ENCODE measurements at regions not wholly inside any gene's neighbourhood (a gene's known extent, or its start where the extent isn't known, plus 50 kb on each side); places are given as distances from the start of the nearest gene placed in this dataset.
A peak's percentile ranks its signal among the peaks of the same experiment; 100 is the strongest.

DNA sequence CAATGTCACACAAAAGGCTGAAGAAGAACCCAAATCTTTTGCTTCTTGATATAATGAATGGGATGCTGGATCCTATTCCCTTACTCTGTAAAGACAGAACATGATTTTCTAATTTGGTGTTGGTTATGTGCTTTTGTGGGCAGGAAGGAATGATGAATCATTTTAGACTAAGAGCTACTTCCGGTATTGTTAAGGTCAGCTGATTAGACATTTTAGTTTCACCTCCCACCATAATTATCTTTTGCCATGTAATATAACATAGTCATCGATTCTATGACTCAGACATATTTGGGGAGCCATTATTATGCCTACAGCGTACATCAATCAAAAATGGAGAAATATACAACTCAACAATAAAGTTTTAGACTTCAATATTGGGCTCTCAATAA lies 265.3 kb downstream of the ZNF674 start:
- H3K4me3 ChIP-seq (ENCODE audit: control insufficient read depth in 2 of 3, extremely low read depth in 1 of 3, insufficient read depth in 2 of 3, low read depth in 1 of 3, low read length in 3 of 3), result no peak overlapping the region
- dilution Hi-C loops (cut with MboI; ENCODE audit: extremely low pct_ligation_motif_present, low sequenced_read_pairs), result no loop called here

DNA sequence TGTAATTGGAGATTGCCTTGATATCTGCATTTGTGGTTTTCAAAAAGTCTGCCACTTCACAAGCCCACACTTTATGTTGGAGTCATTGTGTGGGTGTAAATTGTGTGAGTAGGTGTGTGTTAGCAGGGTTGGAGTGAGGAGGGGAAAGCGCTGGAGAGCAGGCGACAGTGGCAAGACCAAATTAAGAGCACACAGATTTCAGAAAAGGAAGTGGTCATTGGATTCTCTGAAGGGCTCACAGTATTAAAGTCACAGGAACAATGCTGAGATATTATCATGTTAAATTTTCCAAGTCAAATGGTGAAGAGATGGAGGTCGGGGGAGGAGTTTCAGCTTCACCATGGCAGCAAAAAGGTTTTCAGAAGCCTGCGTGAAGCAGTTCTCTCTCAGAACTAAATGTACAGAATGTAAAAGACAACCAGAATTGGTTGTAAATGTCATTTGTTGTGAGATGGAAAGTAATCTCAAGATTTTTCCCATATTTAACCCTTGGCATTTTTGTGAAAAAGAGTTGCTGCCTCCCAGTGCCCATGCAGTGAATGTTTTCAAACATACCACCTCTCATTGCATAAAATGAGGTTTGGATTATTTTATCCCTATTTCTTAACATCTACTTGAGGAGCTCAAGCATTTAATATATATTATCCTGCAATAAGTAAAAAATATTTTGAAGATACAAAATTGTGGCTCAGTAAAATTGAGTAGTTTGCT lies 265.9 kb downstream of the ZNF674 start:
- H3K27me3 ChIP-seq (ENCODE audit: control insufficient read depth, extremely low read depth, insufficient read depth, low read length), result no peaks in the 10 kb centered on the region

More for the DNA sequence above, 265.3 kb downstream of the ZNF674 start:
- Histone ChIP-seq H3K36me3 (ENCODE audit: control insufficient read depth in 2 of 2, extremely low read depth in 1 of 2, insufficient read depth in 2 of 2, low read length in 2 of 2) (no peaks in the 10 kb centered on the region), H3K27me3 (ENCODE audit: control insufficient read depth, extremely low read depth, insufficient read depth, low read length) (no peaks in the 10 kb centered on the region), H2AFZ (ENCODE audit: control insufficient read depth, low read length) (no peak overlapping the region), H3K4me1 (ENCODE audit: control insufficient read depth, extremely low read depth, insufficient read depth, low read length) (peaks cover 11% of the 10 kb centered on the region), H3K4me2 (ENCODE audit: control insufficient read depth, extremely low read depth, insufficient read depth, low read depth, low read length) (peak overlapping the region; percentile 30), H3K27ac (ENCODE audit: control insufficient read depth, insufficient read depth, low read length) (peak overlapping the region; percentile 51), H3K9me3 (ENCODE audit: control insufficient read depth, low read depth, low read length) (no peaks in the 10 kb centered on the region), H3K9me1 (ENCODE audit: control insufficient read depth, extremely low read depth, insufficient read depth, low read length) (no peaks in the 10 kb centered on the region), H3K9ac (ENCODE audit: control insufficient read depth, extremely low read depth, insufficient read depth, low read length) (no peak overlapping the region), H3K79me2 (ENCODE audit: control insufficient read depth, insufficient read depth, low read length) (no peaks in the 10 kb centered on the region), H4K20me1 (ENCODE audit: control insufficient read depth, extremely low read depth, insufficient read depth, low read length) (no peaks in the 10 kb centered on the region)
- TF ChIP-seq CTCF (optimal IDR thresholded peaks at IDR 0.05 in 1 of 3, IDR thresholded peaks at IDR 0.05 in 1 of 3, conservative IDR thresholded peaks at IDR 0.05 in 1 of 3; ENCODE audit: extremely low read depth in 1 of 3, insufficient read depth in 2 of 3, low read length in 3 of 3) (no peak), EZH2 (IDR thresholded peaks at IDR 0.05; ENCODE audit: low read length) (no peak)
- DNase-seq (ENCODE audit: low read depth, low spot score) (no peak), FAIRE-seq (peak; percentile 65)

GRCh38 chrX:46278572-46278971 lies 266.6 kb downstream of the ZNF674 start:
- H3K9ac ChIP-seq (ENCODE audit: control insufficient read depth, extremely low read depth, insufficient read depth, low read length), result no peak overlapping the region
- H2AFZ ChIP-seq (ENCODE audit: control insufficient read depth, low read length), result no peak overlapping the region
- no peaks in the 10 kb centered on the region for H3K27me3 ChIP-seq (ENCODE audit: control insufficient read depth, extremely low read depth, insufficient read depth, low read length)
- H4K20me1 ChIP-seq (ENCODE audit: control insufficient read depth, extremely low read depth, insufficient read depth, low read length), result no peaks in the 10 kb centered on the region
- H3K27ac ChIP-seq (ENCODE audit: control insufficient read depth, insufficient read depth, low read length), result no peak overlapping the region
- no peak overlapping the region for H3K4me2 ChIP-seq (ENCODE audit: control insufficient read depth, extremely low read depth, insufficient read depth, low read depth, low read length)
- DNase-seq (ENCODE audit: low read depth, low spot score) (no peak), FAIRE-seq (no peak)
- H3K4me1 ChIP-seq (ENCODE audit: control insufficient read depth, extremely low read depth, insufficient read depth, low read length), result peaks cover 11% of the 10 kb centered on the region
- TF ChIP-seq CTCF (optimal IDR thresholded peaks at IDR 0.05 in 1 of 3, IDR thresholded peaks at IDR 0.05 in 1 of 3, conservative IDR thresholded peaks at IDR 0.05 in 1 of 3; ENCODE audit: extremely low read depth in 1 of 3, insufficient read depth in 2 of 3, low read length in 3 of 3), result no peak
- no peak for TF ChIP-seq EZH2 (IDR thresholded peaks at IDR 0.05; ENCODE audit: low read length)
- H3K4me3 ChIP-seq (ENCODE audit: control insufficient read depth in 2 of 3, extremely low read depth in 1 of 3, insufficient read depth in 2 of 3, low read depth in 1 of 3, low read length in 3 of 3), result no peak overlapping the region
- H3K36me3 ChIP-seq (ENCODE audit: control insufficient read depth in 2 of 2, extremely low read depth in 1 of 2, insufficient read depth in 2 of 2, low read length in 2 of 2), result no peaks in the 10 kb centered on the region
- no peaks in the 10 kb centered on the region for H3K9me1 ChIP-seq (ENCODE audit: control insufficient read depth, extremely low read depth, insufficient read depth, low read length)
- dilution Hi-C loops (cut with MboI; ENCODE audit: extremely low pct_ligation_motif_present, low sequenced_read_pairs), result no loop called here
- no peaks in the 10 kb centered on the region for H3K9me3 ChIP-seq (ENCODE audit: control insufficient read depth, low read depth, low read length)
- H3K79me2 ChIP-seq (ENCODE audit: control insufficient read depth, insufficient read depth, low read length), result no peaks in the 10 kb centered on the region

More for the DNA sequence above, 265.9 kb downstream of the ZNF674 start:
- FAIRE-seq (peak; percentile 44), DNase-seq (ENCODE audit: low read depth, low spot score) (no peak)
- peaks cover 11% of the 10 kb centered on the region for H3K4me1 ChIP-seq (ENCODE audit: control insufficient read depth, extremely low read depth, insufficient read depth, low read length)
- H3K4me2 ChIP-seq (ENCODE audit: control insufficient read depth, extremely low read depth, insufficient read depth, low read depth, low read length), result peak overlapping the region; percentile 30
- H3K9me1 ChIP-seq (ENCODE audit: control insufficient read depth, extremely low read depth, insufficient read depth, low read length), result no peaks in the 10 kb centered on the region
- TF ChIP-seq EZH2 (IDR thresholded peaks at IDR 0.05; ENCODE audit: low read length), result no peak
- peak overlapping the region; percentile 17 for H2AFZ ChIP-seq (ENCODE audit: control insufficient read depth, low read length)
- dilution Hi-C loops (cut with MboI; ENCODE audit: extremely low pct_ligation_motif_present, low sequenced_read_pairs), result no loop called here
- no peaks in the 10 kb centered on the region for H4K20me1 ChIP-seq (ENCODE audit: control insufficient read depth, extremely low read depth, insufficient read depth, low read length)
- H3K27ac ChIP-seq (ENCODE audit: control insufficient read depth, insufficient read depth, low read length), result peak overlapping the region; percentile 51
- no peak overlapping the region for H3K4me3 ChIP-seq (ENCODE audit: control insufficient read depth in 2 of 3, extremely low read depth in 1 of 3, insufficient read depth in 2 of 3, low read depth in 1 of 3, low read length in 3 of 3)
- no peaks in the 10 kb centered on the region for H3K36me3 ChIP-seq (ENCODE audit: control insufficient read depth in 2 of 2, extremely low read depth in 1 of 2, insufficient read depth in 2 of 2, low read length in 2 of 2)
- no peak overlapping the region for H3K9ac ChIP-seq (ENCODE audit: control insufficient read depth, extremely low read depth, insufficient read depth, low read length)
- no peaks in the 10 kb centered on the region for H3K79me2 ChIP-seq (ENCODE audit: control insufficient read depth, insufficient read depth, low read length)
- no peaks in the 10 kb centered on the region for H3K9me3 ChIP-seq (ENCODE audit: control insufficient read depth, low read depth, low read length)
